Neuron (in vitro differentiated cells): ENCODE measurements at regions not wholly inside any gene's neighbourhood (a gene's known extent, or its start where the extent isn't known, plus 50 kb on each side); places are given as distances from the start of the nearest gene placed in this dataset.

Experiments
- H2AFZ ChIP-seq: one replicate; pipeline ENCODE4 v1.6.1; 2013; ENCODE audit warnings: low read depth, mild to moderate bottlenecking, inconsistent platforms, low read length, moderate library complexity
- H3K27me3 ChIP-seq: one replicate; pipeline ENCODE4 v1.6.1; 2013; ENCODE audit warnings: low read length; ENCODE audit not compliant: insufficient read depth
- H3K36me3 ChIP-seq: one replicate; pipeline ENCODE4 v1.6.1; 2013; ENCODE audit warnings: low read length; ENCODE audit not compliant: insufficient read depth
- H3K4me1 ChIP-seq: one replicate; pipeline ENCODE4 v1.6.1; 2013; ENCODE audit warnings: low read length; ENCODE audit not compliant: insufficient read depth
- H3K4me3 ChIP-seq: 2 replicates; pipeline ENCODE4 v1.5.1; 2013; ENCODE audit warnings: mild to moderate bottlenecking, low read length, moderate library complexity
- H3K9me3 ChIP-seq: one replicate; pipeline ENCODE4 v1.6.1; 2013; ENCODE audit warnings: low read length

DNA sequence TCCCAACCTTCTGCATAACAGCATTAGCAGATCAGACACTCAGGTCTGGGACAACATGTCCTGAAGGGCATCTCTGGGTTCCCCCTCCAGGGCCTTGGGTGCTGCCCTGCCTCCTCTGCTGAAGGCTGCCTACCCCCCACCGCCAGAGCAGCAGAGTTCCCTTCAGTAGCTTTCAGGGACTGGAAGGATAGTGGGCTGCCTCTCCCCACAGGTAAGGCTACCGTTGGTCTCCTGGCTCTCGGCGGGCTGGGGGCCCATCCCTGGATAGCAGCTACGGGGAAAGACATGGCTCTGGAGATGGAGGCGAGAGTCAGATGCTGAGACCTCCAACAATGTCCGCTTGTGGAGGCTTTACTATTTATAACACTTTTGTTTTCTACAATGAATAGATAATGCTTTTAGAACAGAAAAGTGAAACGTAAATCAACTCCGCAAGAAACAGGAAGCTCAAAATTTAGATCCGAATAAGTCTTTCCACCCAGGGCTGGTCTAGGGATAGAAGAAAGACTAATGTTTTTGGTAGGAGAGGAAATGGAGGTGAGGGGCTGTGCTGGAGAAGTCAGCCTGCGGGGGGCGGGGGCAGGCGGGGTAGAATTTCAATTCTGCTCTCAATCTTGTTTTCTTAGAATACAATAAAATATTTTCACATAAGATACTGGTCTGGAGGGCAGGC lies 58.4 kb downstream of the ARL4C start:
- H3K36me3 ChIP-seq, result no peaks in the 10 kb centered on the region
- peaks cover 5% of the 10 kb centered on the region for H3K4me1 ChIP-seq
- no peaks in the 10 kb centered on the region for H3K27me3 ChIP-seq

GRCh38 chr2:234437642-234438304 lies 59.1 kb downstream of the ARL4C start:
- peaks cover 5% of the 10 kb centered on the region for H3K4me1 ChIP-seq
- no peaks in the 10 kb centered on the region for H3K9me3 ChIP-seq
- H2AFZ ChIP-seq, result no peak overlapping the region
- H3K4me3 ChIP-seq, result no peak overlapping the region
- no peaks in the 10 kb centered on the region for H3K27me3 ChIP-seq
- H3K36me3 ChIP-seq, result no peaks in the 10 kb centered on the region

More for the DNA sequence above, 58.4 kb downstream of the ARL4C start:
- Histone ChIP-seq H2AFZ (no peak overlapping the region), H3K4me3 (no peak overlapping the region), H3K9me3 (no peaks in the 10 kb centered on the region)

- H3K9me3 ChIP-seq, result no peaks in the 10 kb centered on the region
- peaks cover 5% of the 10 kb centered on the region for H3K4me1 ChIP-seq
- no peaks in the 10 kb centered on the region for H3K27me3 ChIP-seq
- no peaks in the 10 kb centered on the region for H3K36me3 ChIP-seq
- no peak overlapping the region for H3K4me3 ChIP-seq
- no peak overlapping the region for H2AFZ ChIP-seq
These were observed 60.4 kb downstream of the ARL4C start for GRCh38 chr2:234436482-234436837.

GRCh38 chr2:234435836-234436481 lies 60.9 kb downstream of the ARL4C start:
- Histone ChIP-seq H3K27me3 (no peaks in the 10 kb centered on the region), H2AFZ (no peak overlapping the region), H3K9me3 (no peaks in the 10 kb centered on the region), H3K4me1 (peaks cover 5% of the 10 kb centered on the region), H3K4me3 (no peak overlapping the region), H3K36me3 (no peaks in the 10 kb centered on the region)

- Histone ChIP-seq H3K4me3 (no peak overlapping the region), H3K36me3 (no peaks in the 10 kb centered on the region), H2AFZ (no peak overlapping the region), H3K9me3 (no peaks in the 10 kb centered on the region), H3K4me1 (peaks cover 5% of the 10 kb centered on the region), H3K27me3 (no peaks in the 10 kb centered on the region)
These were observed 63.7 kb downstream of the ARL4C start for GRCh38 chr2:234433201-234433600.

GRCh38 chr2:234430871-234431270 lies 66.0 kb downstream of the ARL4C start:
- Histone ChIP-seq H2AFZ (no peak overlapping the region), H3K4me3 (no peak overlapping the region), H3K4me1 (peaks cover 12% of the 10 kb centered on the region), H3K36me3 (no peaks in the 10 kb centered on the region), H3K27me3 (no peaks in the 10 kb centered on the region), H3K9me3 (no peaks in the 10 kb centered on the region)

DNA sequence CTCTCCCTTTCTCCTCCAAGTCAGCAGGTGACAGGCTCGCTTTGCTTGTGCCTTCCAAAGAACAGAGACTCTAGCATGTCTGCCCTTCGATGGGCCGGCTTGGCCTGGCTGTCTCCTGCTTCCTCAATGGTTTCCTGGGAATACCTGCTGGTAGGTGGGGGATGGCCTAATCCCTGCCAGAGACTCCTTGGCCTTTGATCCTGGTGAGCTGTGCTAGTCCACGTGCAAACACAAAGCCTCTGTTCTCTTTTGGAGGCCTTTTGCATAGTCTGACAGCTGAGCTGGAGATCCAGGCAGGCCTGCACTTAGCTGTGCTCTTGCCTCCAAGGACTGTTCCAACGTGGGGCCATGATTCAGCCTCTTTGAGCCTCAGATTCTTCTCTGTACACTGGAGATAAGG lies 67.6 kb downstream of the ARL4C start:
- Histone ChIP-seq H3K27me3 (no peaks in the 10 kb centered on the region), H3K4me3 (no peak overlapping the region), H3K36me3 (no peaks in the 10 kb centered on the region), H3K9me3 (no peaks in the 10 kb centered on the region), H2AFZ (no peak overlapping the region), H3K4me1 (peaks cover 12% of the 10 kb centered on the region)

GRCh38 chr2:234427081-234428061 lies 69.5 kb downstream of the ARL4C start:
- Histone ChIP-seq H3K4me1 (peaks cover 12% of the 10 kb centered on the region), H3K27me3 (no peaks in the 10 kb centered on the region), H3K9me3 (no peaks in the 10 kb centered on the region), H2AFZ (peak overlapping the region; percentile 16), H3K4me3 (no peak overlapping the region), H3K36me3 (no peaks in the 10 kb centered on the region)

DNA sequence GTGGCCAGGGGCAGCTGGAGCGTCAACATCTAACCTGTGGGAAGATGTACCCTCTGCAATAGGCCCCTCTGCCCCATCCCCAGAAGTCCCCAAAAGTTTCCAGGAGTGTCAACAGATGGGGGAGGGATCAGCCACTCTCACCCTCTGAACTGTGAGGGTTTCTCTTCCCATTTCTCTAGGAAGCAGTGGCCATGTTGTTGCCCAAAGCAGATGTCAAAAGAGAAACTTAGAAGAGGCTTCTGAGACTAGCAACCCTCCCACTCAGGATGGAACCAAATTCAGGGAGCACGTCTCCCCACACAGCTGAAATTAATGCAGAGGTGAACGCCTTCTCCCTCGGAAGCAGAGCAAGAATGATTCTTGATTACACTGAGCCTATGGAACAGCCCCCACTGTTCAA lies 70.3 kb downstream of the ARL4C start:
- Histone ChIP-seq H3K9me3 (no peaks in the 10 kb centered on the region), H3K4me3 (no peak overlapping the region), H3K36me3 (no peaks in the 10 kb centered on the region), H2AFZ (no peak overlapping the region), H3K27me3 (no peaks in the 10 kb centered on the region), H3K4me1 (peaks cover 12% of the 10 kb centered on the region)

DNA sequence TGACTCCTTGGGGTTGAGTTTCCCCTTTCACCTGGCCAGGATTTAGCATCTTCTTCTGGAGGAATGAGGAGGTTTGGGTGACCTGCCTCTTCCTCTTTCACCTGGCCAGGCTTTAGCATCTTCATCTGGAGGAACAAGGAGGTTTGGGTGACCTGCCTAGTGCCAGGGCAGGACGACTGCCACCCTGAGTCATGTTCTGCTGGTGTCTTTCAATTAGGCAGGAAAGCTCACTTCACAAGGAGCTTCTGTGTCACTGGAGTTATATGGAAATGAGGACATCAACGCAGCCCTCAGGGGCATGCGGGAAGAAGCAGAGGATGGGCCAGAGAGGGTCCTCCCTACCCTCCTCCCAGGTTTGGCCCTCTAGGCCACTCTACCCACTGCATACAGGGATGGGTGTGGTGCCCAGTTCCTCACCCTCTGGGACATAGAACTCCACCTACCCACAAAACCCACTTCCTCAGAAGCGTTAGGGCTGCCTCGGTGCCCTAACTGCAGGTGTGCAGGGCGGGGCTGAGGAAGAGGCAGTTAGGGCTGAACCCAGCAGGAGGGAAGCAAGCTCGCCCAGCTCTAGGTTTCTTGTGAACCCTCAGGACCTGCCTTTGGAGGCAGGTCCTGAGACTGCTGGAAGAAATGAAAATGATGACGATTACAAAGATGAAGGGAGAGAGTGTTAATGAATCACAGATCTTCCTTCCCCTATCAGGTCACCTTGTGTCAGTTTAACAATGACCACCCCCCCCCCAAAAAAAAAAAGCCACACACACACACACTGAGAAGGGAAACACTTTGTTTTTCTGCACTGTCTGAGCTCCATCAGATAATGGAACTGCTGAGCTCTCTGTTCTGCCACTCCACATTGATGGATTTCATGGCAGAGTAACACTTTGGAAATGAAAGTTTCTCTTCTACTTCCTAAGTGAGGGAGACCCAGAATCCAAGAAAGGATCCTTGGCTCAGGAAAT lies 71.0 kb downstream of the ARL4C start:
- Histone ChIP-seq H3K27me3 (no peaks in the 10 kb centered on the region), H3K9me3 (no peaks in the 10 kb centered on the region), H3K4me1 (peaks cover 12% of the 10 kb centered on the region), H3K36me3 (no peaks in the 10 kb centered on the region), H3K4me3 (no peak overlapping the region), H2AFZ (no peak overlapping the region)

DNA sequence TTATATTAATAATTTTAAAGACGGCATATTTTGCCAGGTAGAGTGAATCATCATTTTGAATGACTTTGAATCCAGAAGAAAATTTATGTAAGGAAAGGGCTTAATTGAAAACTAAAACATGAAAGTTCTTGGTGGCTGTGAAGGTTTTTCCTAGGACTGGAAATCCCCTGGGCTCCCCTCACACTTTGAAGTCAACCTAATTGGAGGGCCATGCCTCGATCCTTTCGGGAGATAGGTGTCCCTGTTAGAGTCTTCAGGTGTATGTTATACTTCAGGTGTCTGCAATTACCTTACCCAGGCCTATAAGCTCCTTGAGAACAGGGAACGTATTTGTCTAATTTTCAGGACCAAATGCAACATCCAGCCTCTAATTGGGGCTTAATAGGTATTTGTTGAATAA lies 73.0 kb downstream of the ARL4C start:
- H3K36me3 ChIP-seq, result no peaks in the 10 kb centered on the region
- H3K9me3 ChIP-seq, result no peaks in the 10 kb centered on the region
- H2AFZ ChIP-seq, result no peak overlapping the region
- H3K27me3 ChIP-seq, result no peaks in the 10 kb centered on the region
- H3K4me3 ChIP-seq, result no peak overlapping the region
- H3K4me1 ChIP-seq, result peaks cover 23% of the 10 kb centered on the region

DNA sequence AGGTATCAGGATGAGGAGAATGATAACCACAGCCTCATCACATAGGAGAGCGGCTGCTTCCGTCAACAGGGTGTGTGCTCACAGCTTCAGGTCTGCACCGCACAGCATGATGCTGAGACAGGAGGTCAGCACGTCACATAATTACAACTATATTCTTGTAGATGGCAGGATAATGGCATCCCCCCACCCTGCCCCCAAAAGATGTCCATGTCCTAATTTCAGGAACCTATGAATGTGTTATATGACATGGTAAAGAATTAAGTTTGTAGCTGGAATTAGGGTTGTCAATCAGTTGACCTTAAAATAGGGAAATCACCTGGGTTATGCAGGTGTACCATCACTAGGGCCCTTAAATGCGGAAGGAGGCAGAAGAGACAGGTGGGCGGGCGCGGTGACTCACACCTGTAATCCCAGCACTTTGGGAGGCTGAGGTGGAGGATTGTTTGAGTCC lies 73.9 kb downstream of the ARL4C start:
- no peaks in the 10 kb centered on the region for H3K36me3 ChIP-seq
- peaks cover 24% of the 10 kb centered on the region for H3K4me1 ChIP-seq
- no peak overlapping the region for H3K4me3 ChIP-seq
- H3K9me3 ChIP-seq, result no peaks in the 10 kb centered on the region
- H2AFZ ChIP-seq, result no peak overlapping the region
- H3K27me3 ChIP-seq, result no peaks in the 10 kb centered on the region
